Suprapubic skin (tissue), 3 donors: ENCODE measurements at regions not wholly inside any gene's neighbourhood (a gene's known extent, or its start where the extent isn't known, plus 50 kb on each side); places are given as distances from the start of the nearest gene placed in this dataset.

ENCODE experiments used
- EP300 ChIP-seq: sonication (generic); formaldehyde crosslinking; IDR thresholded peaks from one replicate; pipeline ENCODE4 v1.6.1; 2017; ENCODE audit warnings: antibody characterized with exemption
- POLR2A ChIP-seq, 2 donors: fragments of 450-650 bp; IDR thresholded peaks; one replicate each; pipeline ENCODE4 v1.6.1; 2017; ENCODE audit warnings: antibody characterized with exemption in 2 of 2, mild to moderate bottlenecking in 2 of 2, moderate library complexity in 2 of 2
- TF ChIP-seq, protein P1 (sequence below), 2 donors: fragments of 200-600 bp in 1 of 2; fragments of 450-650 bp in 1 of 2; sonication (generic) in 1 of 2; IDR thresholded peaks; one replicate each; pipeline ENCODE4 v1.5.1; 2016 to 2019; ENCODE audit warnings: antibody characterized with exemption in 2 of 2, mild to moderate bottlenecking in 1 of 2, moderate library complexity in 1 of 2

DNA sequence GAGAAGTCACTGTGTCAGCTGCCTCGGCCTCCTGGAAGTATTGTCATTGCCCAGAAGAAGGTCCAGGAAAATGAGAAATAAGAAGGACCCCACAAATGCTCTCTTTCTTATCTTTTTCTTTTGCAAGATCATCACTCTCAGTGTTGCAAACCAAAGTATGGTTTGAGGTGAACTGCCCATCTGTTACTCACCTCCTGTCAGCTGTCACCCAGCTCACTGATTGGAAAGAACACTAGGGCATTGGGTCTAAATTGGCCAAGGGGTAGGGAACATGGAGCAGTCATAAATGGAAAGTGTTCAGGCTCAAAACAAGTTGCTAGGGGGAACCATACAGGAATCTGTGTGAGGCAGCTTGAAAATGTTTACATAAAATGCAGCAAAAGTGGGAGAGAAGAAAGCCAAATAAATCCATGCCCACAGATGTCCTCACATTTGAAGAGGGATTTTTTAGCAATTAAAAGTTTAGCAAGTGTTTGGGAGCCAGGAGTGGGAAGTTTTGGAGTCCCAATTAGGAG, 431.2 kb upstream of the THBS1 start:
- TF ChIP-seq, protein P1, sequence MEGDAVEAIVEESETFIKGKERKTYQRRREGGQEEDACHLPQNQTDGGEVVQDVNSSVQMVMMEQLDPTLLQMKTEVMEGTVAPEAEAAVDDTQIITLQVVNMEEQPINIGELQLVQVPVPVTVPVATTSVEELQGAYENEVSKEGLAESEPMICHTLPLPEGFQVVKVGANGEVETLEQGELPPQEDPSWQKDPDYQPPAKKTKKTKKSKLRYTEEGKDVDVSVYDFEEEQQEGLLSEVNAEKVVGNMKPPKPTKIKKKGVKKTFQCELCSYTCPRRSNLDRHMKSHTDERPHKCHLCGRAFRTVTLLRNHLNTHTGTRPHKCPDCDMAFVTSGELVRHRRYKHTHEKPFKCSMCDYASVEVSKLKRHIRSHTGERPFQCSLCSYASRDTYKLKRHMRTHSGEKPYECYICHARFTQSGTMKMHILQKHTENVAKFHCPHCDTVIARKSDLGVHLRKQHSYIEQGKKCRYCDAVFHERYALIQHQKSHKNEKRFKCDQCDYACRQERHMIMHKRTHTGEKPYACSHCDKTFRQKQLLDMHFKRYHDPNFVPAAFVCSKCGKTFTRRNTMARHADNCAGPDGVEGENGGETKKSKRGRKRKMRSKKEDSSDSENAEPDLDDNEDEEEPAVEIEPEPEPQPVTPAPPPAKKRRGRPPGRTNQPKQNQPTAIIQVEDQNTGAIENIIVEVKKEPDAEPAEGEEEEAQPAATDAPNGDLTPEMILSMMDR (IDR thresholded peaks at IDR 0.05): no peak
- TF ChIP-seq POLR2A (IDR thresholded peaks at IDR 0.05) (no peak), EP300 (no peak)
